ENCODE measurements at regions not wholly inside any gene's neighbourhood (a gene's known extent, or its start where the extent isn't known, plus 50 kb on each side); places are given as distances from the start of the nearest gene placed in this dataset.

GRCh38 chr18:47397671-47398319 is 146.3 kb upstream of the SKOR2 start:
- TF ChIP-seq CTCF (conservative IDR thresholded peaks at IDR 0.05) (peak; percentile 50; the same call in 1 of the 2 replicates), EZH2 (IDR thresholded peaks at IDR 0.05; ENCODE audit: low read depth) (no peak)
